MM.1S (cell line): ENCODE measurements at regions not wholly inside any gene's neighbourhood (a gene's known extent, or its start where the extent isn't known, plus 50 kb on each side); places are given as distances from the start of the nearest gene placed in this dataset.

Experiments
- CTCF ChIP-seq: fragments of 300-600 bp; sonication (generic); IDR thresholded peaks from 2 replicates; pipeline ENCODE4 v1.5.1; 2016; ENCODE audit warnings: antibody characterized with exemption, low read length, mixed read lengths
- EZH2 ChIP-seq: fragments of 300-600 bp; sonication (generic); optimal IDR thresholded peaks from 2 replicates; pipeline ENCODE3; 2017; ENCODE audit warnings: low read depth, mild to moderate bottlenecking, antibody characterized with exemption, low read length, mixed read lengths
- EZH2phosphoT487 ChIP-seq: fragments of 300-600 bp; sonication (generic); IDR thresholded peaks from 2 replicates; pipeline ENCODE4 v1.6.1; 2018; ENCODE audit warnings: antibody characterized with exemption, low read length

- TF ChIP-seq CTCF (no peak), EZH2 (no peak), EZH2phosphoT487 (no peak)
Observed at GRCh38 chr6:147441751-147442150, 66.7 kb upstream of the SAMD5 start.
